ENCODE measurements at regions not wholly inside any gene's neighbourhood (a gene's known extent, or its start where the extent isn't known, plus 50 kb on each side); places are given as distances from the start of the nearest gene placed in this dataset.

GRCh38 chr20:55544638-55545037 is 460.7 kb downstream of the CBLN4 start:
- TF ChIP-seq CTCF (conservative IDR thresholded peaks at IDR 0.05) (no peak), ZFX (IDR thresholded peaks at IDR 0.05) (no peak)
